Coronary artery (tissue), 2 donors: ENCODE measurements at regions not wholly inside any gene's neighbourhood (a gene's known extent, or its start where the extent isn't known, plus 50 kb on each side); places are given as distances from the start of the nearest gene placed in this dataset.

Experiments used
- DNase-seq: peaks from one replicate; pipeline ENCODE4 v3.0.0-alpha.2; 2017; ENCODE audit warnings: low spot score
- H3K27ac ChIP-seq, 2 donors: fragments of 200-600 bp; sonication (generic); one replicate each; pipeline ENCODE4 v1.5.1; 2016 to 2019
- H3K4me3 ChIP-seq: fragments of 200-600 bp; sonication (generic); 2 replicates; pipeline ENCODE4 v1.5.1; 2016; ENCODE audit warnings: mild to moderate bottlenecking, moderate library complexity
- CTCF ChIP-seq: fragments of 200-600 bp; sonication (generic); IDR thresholded peaks from one replicate; pipeline ENCODE4 v1.5.1; 2019; ENCODE audit warnings: antibody characterized with exemption

DNA sequence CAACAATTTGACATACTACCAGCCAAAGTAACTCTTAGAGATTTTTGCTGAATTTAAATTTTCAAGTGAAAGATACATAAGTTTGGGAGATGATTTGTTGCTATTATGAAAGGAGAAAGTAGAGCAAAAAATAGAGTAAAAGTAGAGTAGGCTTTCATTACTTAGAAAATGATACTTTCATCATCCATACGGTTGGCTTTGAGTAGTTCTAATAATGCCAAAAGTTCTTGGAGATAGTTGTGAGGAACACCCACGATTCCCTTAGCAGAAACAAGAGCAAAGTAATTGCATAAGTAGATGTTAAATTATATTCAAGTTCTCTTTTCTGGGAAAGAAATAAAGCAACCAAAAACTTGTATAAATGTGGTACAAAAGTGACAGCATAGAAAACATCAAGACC lies 95.0 kb upstream of the VAV3 start:
- DNase-seq, result no peak
- no peak overlapping the region for H3K27ac ChIP-seq
- TF ChIP-seq CTCF, result no peak
- no peak overlapping the region for H3K4me3 ChIP-seq

- no peak overlapping the region for H3K27ac ChIP-seq
- TF ChIP-seq CTCF, result no peak
- DNase-seq, result no peak
- no peak overlapping the region for H3K4me3 ChIP-seq
These were observed 92.6 kb upstream of the VAV3 start for GRCh38 chr1:108057541-108057940.

GRCh38 chr1:108056436-108056990 lies 91.5 kb upstream of the VAV3 start:
- no peak for DNase-seq
- H3K4me3 ChIP-seq, result no peak overlapping the region
- H3K27ac ChIP-seq, result no peak overlapping the region
- no peak for TF ChIP-seq CTCF

DNA sequence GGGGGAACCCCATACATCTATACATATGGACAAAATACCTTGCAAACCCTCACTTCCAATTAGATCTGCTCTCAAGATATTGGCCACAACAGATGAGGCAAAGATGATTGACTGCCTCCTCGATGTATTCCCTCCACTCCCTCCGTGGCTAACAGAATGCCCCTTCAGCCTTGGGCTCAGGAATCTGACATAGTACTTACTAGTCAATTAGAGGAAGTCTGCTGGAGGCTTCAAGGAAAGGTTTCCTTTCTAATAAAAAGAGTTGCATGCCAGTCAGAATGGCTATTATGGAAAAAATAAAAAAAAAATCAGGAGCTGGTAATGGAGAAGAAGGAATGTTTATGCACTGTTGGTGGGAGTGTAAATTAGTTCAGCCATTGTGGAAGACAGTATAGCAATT lies 90.4 kb upstream of the VAV3 start:
- DNase-seq, result no peak
- no peak overlapping the region for H3K4me3 ChIP-seq
- H3K27ac ChIP-seq, result no peak overlapping the region
- TF ChIP-seq CTCF, result no peak

DNA sequence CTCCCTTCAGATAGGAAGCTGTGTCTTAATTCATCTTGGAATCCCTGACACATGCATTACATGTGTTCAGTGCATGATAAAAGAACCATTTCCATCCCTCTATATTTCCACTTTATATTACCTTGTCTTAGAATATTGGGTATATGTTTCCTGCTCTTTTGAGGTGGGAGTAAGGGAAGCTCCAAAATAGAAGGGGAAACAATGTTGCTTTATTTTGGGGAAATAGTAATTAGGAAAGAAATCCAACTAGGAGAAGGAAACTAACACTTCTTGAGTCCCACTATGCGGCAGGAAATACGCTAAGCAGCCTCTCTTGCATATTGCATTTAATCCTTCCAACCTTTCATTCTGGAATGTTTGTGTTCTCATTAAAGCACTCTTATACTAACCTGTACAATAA lies 89.4 kb upstream of the VAV3 start:
- no peak overlapping the region for H3K27ac ChIP-seq
- H3K4me3 ChIP-seq, result no peak overlapping the region
- TF ChIP-seq CTCF, result no peak
- DNase-seq, result no peak

- H3K4me3 ChIP-seq, result no peak overlapping the region
- no peak for TF ChIP-seq CTCF
- DNase-seq, result no peak
- peak overlapping the region in 1 of 2 donors; percentile 22 for H3K27ac ChIP-seq
These were observed 88.5 kb upstream of the VAV3 start for GRCh38 chr1:108053270-108054013.
